HG03378 (cell line): ENCODE measurements at regions not wholly inside any gene's neighbourhood (a gene's known extent, or its start where the extent isn't known, plus 50 kb on each side); places are given as distances from the start of the nearest gene placed in this dataset.
A peak's percentile ranks its signal among the peaks of the same experiment; 100 is the strongest.
"Not testable (repeated sequence)": the region's sequence is repeated elsewhere in the genome, so short reads cannot be mapped to it uniquely, and the experiment has no call there.

Experiments used
- ATAC-seq: cut with Tn5 transposase; IDR thresholded peaks from one replicate; pipeline ENCODE4 v1.9.1; 2021; ENCODE audit warnings: mild to moderate bottlenecking, moderate library complexity; ENCODE audit not compliant: unreplicated experiment

DNA sequence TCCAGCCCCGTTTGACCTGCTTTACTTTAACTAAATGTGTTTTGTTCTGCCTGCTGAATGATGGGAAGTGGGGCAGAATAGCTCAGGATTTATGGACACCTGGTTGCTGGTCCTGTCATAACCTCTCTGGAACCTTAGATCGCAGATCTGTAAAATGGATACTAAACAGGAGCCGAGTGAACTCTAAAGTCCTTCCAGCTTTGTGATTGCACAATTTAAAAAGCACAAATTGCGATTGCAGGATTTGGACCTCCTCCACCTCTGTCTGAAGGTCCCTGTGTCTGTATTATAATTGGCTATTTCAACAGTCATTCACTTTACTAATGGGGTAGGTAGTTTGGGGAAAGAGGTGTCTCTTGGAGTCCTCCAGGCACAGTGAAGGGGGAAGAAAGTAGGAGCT lies 220.4 kb downstream of the LY86 start:
- no peak for ATAC-seq

DNA sequence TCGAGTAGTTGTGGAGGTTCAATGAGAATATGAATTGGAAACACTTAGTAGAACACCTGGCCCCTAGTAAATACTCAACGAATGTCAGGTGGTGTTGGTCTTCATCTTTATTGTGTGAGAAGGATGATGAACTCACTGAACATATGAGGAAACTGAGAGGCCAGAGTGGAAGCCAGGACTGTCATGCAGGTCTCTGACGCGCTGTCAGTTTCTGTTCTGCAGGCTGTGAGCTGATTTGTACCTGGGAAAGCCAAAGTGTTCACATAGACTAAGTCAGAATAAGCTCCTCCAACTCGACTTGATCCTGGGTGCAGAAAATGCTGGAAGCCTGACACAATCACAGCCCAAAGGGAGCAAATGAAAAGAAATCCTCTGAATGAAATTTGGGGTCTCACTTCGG lies 222.2 kb downstream of the LY86 start:
- no peak for ATAC-seq

DNA sequence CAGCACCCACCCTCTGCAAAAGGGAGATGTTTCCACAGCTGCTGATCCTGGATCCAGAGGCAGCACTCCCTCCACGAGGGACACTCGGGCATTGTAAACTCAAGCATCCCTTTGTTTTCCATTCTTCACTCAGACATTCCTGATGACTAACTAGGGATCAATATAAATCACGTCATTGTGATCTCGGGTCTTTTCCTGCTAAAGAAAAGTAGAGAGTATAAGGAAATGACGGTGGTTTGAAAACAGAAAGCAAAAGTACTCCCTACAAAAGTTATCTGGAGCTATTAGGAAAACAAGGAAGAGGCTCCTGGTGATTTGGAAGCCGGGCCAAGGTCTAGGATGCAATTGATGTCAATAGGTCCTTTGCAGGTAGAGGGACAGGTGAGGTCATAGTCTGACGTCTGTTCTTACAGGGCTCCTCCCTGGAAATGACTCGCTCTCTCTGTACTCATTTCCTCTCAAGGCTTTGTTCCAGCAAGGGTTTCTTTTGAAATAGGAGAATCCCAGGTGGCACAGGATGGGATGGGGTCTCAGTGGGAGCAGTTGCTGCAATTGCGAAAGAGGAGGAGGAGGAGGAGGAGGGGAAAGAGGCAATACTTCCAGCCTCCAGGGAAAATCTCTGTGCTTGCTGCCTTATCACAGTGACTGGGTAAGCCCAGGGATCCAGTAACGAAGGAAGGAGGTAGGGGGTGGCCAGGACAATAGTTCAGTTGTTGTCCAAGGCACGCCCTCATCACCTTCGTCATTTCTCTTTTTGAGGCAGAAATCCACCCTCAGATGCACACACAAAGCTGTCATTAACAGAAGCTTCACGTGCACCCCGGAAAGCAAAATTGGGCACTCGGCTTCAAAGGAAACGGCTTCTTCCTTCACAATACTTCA lies 222.8 kb downstream of the LY86 start:
- no peak for ATAC-seq

DNA sequence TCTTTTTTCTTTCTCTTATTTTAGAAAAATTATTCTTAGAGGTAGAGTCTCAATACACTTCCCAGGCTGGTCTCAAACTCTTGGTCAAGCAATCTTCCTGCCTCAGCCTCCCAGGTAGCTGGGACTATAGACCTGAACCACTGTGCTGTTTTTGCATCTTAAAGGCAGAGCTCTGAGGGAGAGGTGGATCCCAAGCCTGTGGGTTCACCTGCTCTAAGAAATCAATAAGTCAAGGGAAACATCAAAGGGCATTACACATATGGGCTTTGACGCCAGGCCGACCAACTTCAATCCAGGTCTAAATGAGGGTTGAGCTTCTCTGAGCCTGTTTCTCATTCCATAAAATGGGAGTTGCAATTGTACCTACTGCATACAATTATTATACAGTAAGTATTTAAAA lies 223.9 kb downstream of the LY86 start:
- no peak for ATAC-seq

DNA sequence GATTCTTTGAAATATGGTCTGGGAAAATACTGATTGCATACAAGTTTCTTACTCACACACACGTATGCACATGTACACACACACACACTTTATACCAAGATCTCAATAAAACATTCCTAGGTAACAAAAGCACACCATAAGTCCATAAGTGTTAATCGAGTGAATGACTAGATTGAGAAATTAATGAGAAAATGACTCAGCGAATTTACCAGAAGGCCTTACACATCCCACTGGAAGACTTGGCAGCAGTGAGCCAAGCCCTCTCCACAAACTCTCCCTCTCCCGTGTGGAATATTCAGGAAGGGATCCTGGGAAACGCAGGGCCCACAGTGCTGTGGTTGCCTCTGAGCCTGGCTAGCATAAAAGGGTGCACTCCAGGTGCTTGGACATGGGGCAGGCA lies 227.2 kb downstream of the LY86 start:
- ATAC-seq: no peak

DNA sequence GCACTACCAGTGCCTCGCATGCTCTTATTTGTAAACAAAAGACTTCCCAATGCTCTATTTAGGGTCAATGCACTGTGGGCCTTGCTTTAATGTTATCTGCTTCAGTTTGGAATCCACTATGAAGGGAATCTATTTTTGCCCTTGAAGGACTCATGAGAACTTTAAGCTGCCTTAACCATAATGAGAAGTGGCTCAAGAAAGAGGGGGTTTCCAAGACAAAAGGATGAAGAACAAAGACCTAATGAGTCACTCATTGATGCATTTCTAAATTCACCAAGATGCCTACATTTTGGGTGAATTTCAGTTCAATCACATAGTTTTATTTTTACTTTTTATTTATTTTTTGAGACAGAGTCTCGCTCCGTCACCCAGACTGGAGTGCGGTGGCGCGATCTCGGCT lies 228.2 kb downstream of the LY86 start:
- no peak for ATAC-seq

DNA sequence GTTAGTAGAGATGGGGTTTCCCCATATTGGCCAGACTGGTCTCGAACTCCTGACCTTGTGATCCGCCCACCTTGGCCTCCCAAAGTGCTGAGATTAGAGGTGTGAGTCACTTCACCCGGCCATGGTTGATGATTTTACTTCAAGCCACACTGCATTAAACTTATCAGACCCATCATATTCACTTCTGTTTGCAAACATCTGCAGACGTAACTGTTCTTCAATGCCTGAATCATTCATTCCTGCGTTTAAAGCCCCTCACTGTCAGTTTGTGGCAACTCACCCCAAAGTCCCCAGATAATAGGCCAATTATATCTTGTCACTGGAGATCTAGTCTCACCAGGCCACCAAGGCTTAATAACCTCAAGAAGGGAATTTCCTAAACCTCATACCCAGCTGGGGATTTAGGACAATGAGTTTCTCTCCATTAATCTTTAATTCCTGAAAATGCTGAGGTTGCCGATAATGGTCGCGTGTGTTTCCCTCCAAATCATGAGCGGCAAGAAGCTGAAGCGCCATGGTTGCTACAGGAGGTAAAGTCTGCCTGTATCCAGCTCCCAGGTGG lies 229.6 kb downstream of the LY86 start:
- ATAC-seq: no peak

DNA sequence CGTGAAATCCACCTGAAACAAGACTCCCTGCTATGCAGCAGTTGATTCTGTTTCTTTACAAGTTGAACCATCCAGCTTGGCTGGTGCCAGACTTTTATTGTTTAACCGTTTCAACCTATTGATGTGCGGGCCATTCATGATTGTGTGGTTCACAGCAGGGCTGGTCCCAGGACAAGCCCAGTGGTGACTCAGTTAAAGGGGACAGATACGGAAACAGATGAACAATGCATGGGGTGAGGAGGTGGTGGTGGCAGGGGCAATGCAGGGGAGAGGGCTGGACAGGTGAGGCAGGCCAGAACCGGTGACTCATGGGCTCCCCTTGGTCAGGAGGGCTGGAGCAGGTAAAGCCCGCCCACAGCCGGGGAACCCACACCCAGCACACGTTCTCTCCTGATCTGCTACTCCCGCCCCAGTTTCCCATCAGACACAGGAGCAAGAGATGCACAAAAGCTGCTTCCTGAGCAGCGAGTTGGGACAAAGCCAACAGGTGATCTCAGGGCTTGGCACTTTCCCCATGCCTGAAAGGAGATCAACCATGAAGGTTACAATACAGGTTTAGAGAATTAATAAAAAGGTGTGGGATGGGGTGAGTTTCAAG lies 232.2 kb downstream of the LY86 start:
- ATAC-seq: no peak

DNA sequence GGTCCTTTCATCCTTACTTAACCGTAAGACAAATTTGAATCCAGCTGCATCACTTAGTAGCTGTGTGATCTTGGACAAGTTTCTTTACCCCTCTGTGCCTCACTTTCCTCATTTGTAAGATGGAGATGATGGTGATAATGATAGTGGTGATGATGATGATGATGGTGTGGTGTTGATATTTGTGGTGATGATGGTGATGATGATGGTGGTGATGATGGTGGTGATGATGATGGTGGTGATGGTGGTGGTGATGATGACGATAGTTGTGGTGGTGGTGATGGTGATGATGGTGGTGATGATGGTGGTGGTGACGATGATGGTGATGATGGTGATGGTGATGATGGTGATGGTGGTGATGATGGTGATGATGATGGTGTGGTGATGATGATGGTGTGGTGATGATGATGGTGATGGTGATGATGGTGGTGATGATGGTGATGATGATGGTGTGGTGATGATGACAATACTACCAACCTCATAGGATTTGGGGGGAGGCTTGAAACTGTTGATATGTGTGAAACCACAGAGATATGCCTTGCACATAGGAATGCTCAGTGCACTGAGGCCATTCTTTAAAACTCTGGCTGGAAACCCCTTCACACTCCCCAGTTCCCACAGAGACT lies 233.2 kb downstream of the LY86 start:
- no peak for ATAC-seq

DNA sequence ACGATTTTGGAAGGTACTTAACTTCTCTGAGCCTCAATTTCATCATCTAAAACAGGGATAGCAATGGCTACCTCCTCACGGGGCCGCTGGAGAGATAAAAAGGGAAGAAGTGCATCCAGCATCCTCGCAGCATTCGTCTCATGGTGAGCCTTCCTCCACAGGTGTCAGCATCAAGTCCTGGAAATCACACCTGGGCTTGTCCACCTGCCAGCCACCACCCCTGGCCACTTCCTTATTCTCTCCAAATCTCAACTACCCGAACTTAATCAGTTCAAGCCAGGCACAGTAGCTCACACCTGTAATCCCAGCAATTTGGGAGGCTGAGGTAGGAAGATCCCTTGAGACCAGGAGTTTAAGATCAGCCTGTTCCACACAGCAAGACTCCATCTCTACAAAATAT lies 234.5 kb downstream of the LY86 start:
- no peak for ATAC-seq

DNA sequence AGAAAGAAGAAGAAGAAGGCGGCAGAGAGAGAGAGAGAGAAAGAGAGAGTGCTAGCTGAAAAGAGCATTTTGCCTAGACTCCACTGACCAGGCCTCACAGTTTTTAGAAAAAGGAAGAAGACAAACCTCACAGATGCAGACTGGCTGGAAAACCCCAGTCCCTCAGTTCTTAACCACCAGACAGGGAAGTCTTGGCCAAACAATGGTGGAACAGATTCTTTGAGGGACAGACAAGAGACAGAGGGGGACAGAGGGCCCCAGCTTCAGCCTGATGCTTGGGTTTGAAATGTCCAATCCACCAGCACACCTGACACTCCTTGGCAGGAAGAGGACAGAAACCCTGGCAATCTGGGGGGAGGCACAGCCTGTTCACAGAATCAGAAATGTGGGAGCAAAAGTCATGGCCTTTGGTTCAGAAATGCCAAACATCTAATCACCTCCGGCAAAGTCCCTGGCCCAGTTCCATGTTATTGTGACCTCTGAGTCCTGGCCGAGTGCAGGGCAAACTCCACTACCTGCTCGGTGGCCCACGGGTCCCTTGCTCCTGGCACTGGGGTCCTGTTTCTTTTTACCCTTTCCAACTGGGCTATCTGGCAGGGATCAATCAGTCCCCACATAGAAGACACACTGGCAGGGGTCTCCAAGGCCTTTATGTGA lies 235.2 kb downstream of the LY86 start:
- no peak for ATAC-seq

DNA sequence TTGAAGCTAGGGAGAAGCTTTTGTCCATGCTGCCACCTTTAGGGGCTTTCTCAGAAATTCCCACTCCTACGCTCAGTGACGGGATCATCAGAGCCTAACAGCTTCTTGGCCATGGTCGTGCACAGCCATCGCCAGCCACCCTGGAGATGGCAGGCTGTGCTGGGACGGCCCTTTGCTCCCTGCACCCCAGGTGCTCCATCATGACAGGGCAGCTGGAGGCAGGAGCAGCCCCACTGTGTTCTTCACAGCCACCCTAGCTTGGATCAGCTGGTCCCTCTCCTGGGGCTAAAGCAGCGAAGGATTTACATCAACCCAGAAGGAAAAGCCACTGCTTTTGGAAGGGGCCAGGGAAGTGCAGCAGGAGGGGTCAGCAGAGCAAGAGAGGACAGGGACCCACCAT lies 235.9 kb downstream of the LY86 start:
- no peak for ATAC-seq

DNA sequence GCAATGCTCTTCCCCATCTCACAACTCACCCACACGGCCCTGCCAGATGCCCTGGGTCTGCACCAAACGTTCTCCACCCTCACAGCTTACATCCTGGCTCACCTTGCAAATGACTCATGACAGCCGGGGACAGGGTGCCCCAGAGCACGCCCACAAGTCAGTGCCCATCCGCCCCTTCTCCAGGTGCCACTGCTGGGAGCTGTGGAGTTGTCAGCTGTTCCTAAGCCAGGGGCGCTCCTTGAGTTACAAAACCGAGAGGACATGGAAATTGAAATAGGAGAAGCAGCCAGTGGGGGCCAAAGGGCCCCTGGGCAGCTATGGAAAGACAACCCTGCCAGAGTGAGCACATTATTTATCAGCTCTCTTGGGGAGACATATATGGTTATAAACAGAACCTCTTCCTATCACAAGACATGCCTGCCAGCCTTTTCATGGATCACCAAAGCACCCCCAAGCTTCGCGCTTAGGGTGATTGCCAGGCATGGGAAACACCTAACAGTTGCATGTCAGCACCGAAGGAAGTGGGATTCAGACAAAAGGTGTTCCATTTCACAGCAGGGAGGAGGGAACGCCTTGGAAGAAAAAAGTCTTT lies 236.8 kb downstream of the LY86 start:
- no peak for ATAC-seq

DNA sequence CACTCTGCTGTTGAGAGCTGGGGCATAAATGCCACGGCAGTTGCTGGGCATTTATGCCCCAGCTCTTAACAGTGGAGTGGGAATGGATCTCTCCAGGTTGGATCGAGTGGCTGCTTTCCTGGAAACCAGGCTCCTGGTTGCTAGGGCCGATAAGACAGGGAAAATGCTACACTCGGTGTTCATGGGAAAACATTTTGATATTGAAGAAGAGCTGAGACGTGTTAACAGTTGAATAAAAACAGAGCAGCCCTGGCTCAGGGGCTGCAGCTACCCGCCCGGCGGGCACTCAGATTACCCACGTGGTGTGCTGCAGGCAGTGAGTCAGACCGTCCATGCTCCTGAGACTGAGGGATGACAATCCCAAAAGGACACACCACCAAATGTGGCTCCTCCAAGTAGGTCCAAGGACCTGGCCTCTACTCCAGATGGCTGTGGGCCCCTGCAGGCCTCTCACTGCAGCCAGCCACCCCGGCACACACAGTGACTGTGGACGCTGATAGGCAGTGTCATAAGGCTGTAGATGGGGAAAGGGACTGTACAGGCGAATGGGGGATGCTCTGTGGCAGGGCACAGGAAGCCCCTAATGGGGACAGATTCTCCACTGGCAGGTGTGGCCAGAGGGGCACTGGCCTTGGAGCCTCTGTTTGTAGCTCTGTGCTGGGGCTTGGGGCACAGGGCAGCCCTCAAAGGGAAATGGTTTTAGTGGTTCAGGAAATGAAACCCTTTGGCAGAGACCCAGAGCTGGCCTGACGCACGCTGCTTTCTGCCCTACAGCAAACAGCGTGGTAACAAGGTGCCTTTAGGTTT lies 237.8 kb downstream of the LY86 start:
- peak; percentile 89 for ATAC-seq

DNA sequence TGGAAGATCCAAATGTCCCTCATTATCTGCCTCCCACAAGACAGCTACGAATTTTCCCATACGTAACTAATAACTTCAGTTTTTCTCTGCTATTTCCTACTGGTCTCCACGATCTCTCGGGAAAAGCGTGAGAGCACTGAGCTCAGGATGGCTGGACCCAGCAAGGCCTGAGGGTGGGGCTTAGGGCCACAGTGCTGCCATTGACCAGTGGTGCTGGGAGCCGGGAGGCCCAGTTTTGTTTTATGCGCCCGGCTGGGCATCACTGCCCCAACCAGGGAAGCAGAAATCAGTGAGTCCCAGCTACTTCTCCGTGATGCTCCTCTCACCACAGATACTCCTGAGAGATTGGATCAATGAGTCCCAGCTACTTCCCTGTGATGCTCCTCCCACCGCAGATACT lies 238.4 kb downstream of the LY86 start:
- ATAC-seq: no peak

DNA sequence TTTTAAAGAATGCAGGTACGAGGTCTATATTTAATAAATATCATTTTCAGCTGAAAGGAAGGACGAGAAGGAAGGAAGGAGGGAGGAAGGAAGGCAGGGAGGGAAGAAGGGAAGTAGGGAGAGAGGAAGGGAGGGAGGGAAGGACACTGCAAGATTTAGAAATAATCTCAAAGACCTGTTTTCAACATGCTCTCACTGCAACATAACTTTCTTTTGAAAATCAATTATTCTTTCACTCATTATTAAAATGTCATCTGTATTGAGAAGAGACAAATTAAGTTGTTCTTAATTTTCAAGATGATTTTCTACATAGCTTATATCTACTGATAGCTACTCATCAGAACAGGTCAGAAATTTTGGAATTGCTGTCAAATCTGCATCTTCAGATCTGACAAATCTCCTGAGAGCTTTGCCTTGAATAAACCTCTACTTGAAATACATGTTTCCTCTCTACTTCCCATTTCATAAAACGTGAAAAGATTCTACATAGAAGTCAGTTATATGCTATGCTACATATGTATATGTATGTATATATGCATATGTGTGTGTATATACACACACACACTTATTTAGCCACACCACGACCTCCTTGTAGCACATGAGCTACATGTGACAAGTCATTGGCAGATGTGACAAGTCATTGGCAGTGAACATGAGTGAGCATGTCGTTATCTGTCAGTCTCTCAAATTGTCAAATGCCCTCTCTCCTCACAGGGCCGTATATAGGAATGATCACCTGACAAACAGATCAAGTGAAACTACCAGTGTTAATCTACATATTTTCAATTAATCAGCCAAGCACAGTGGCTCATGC lies 241.6 kb downstream of the LY86 start:
- ATAC-seq: no peak

DNA sequence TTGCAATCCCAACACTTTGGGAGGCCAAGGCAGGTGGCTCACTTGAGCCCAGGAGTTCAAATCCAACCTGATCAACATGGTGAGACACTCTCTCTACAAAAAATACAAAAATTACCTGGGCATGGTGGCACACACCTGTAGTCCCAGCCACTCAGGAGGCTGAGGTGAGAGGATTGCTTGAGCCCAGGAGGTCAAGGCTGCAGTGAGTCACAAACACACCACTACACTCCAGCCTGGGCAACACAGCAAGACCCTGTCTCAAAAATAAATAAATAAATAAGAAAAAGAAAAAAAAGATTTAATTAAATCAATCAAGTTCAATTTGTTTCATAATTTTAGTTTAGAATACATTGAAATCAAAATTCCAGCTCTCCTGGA lies 242.2 kb downstream of the LY86 start:
- not testable (repeated sequence) for ATAC-seq

DNA sequence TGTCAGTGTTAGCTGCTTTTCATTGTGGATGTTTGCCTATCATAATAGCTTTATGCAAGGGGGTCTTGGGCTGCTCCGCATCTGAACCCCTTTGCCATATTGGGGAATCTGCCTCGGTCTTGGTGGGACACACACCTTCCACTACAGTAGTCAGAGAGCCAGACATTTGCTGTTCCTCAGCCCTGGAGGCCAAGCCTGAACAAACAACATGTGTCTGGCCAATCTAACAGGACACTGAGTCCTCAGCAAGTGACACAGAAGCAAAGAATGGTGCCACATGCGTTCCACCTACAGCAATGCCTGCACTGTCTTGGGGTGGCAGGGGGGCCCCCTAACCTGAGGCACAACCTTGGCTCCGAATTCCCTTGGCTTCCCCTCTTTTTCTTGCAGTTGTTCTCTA lies 243.9 kb downstream of the LY86 start:
- no peak for ATAC-seq
